ENCODE measurements at regions not wholly inside any gene's neighbourhood (a gene's known extent, or its start where the extent isn't known, plus 50 kb on each side); places are given as distances from the start of the nearest gene placed in this dataset.
"Not testable (repeated sequence)": the region's sequence is repeated elsewhere in the genome, so short reads cannot be mapped to it uniquely, and the experiment has no call there.

DNA sequence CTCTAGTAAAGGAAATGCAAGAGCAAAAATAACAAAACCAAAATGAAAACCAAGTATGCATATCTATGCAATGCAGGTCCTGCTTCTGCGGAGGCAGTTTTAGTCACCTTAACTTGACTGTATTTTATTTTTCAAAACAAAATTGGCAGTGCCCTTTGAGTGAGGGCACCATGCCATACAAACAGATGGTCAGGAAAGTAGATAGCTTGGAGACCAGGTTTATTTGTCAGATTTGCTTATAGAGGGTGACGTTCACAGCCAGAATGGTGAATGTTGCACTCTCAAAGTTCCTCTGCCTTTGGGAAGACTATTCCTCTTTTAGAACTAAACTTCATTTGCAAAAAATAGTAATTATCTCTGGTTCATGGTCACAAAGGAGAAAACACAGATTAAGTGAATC, 801.9 kb downstream of the ANKRD7 start:
- Histone ChIP-seq H3K36me3 (no peaks in the 10 kb centered on the region), H3K4me1 (ENCODE audit: control insufficient read depth in 1 of 2, insufficient read depth in 1 of 2, low read depth in 1 of 2, low read length in 1 of 2) (no peaks in the 10 kb centered on the region)

DNA sequence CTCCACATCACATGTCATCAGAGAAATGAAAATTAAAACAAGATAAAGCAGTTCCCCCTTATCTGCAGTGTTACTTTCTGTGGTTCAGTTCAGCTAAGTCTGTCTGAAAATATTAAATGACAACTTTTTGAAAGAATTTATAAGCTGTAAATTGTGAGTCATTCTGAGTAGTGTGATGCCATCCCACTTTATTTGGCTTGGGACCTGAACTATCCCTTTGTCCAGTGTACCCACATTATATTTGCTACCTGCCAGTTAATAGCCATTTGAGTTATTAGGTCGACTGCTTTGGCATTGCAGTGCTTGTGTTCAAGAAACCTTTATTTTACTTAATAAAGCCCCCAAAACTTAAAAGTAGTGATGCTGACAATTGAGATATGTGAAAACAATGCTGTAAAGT, 804.2 kb downstream of the ANKRD7 start:
- H3K27me3 ChIP-seq, result no peaks in the 10 kb centered on the region
- no peaks in the 10 kb centered on the region for H3K4me1 ChIP-seq (ENCODE audit: control insufficient read depth in 1 of 2, insufficient read depth in 1 of 2, low read depth in 1 of 2, low read length in 1 of 2)
- H3K27ac ChIP-seq, result no peak overlapping the region
- TF ChIP-seq, protein P1, sequence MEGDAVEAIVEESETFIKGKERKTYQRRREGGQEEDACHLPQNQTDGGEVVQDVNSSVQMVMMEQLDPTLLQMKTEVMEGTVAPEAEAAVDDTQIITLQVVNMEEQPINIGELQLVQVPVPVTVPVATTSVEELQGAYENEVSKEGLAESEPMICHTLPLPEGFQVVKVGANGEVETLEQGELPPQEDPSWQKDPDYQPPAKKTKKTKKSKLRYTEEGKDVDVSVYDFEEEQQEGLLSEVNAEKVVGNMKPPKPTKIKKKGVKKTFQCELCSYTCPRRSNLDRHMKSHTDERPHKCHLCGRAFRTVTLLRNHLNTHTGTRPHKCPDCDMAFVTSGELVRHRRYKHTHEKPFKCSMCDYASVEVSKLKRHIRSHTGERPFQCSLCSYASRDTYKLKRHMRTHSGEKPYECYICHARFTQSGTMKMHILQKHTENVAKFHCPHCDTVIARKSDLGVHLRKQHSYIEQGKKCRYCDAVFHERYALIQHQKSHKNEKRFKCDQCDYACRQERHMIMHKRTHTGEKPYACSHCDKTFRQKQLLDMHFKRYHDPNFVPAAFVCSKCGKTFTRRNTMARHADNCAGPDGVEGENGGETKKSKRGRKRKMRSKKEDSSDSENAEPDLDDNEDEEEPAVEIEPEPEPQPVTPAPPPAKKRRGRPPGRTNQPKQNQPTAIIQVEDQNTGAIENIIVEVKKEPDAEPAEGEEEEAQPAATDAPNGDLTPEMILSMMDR (IDR thresholded peaks at IDR 0.05), result no peak
- H3K9me3 ChIP-seq, result no peaks in the 10 kb centered on the region
- no peak overlapping the region for H3K4me3 ChIP-seq (ENCODE audit: low read depth in 1 of 2, low read length in 1 of 2)
- no peaks in the 10 kb centered on the region for H3K36me3 ChIP-seq

More for the DNA sequence above, 801.9 kb downstream of the ANKRD7 start:
- no peak overlapping the region for H3K27ac ChIP-seq
- TF ChIP-seq, protein P1 (IDR thresholded peaks at IDR 0.05), result no peak
- no peaks in the 10 kb centered on the region for H3K9me3 ChIP-seq
- H3K4me3 ChIP-seq (ENCODE audit: low read depth in 1 of 2, low read length in 1 of 2), result no peak overlapping the region
- H3K27me3 ChIP-seq, result no peaks in the 10 kb centered on the region

DNA sequence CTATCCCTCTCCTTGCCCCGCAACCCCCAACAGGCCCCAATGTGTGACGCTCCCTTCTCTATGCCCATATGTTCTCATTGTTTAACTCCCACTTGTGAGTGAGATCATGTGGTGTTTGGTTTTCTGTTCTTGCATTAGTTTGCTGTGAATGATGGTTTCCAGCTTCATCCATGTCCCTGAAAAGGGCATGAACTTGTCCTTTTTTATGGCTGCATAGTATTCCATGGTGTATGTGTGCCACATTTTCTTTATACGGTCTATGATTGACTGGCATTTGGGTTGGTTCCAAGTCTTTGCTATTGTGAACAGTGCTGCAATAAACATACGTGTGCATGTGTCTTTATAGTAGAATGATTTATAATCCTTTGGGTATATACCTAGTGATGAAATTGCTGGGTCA, 807.6 kb downstream of the ANKRD7 start:
- H3K9me3 ChIP-seq; H3K36me3 ChIP-seq; H3K27ac ChIP-seq; H3K27me3 ChIP-seq; H3K4me1 ChIP-seq (ENCODE audit: control insufficient read depth in 1 of 2, insufficient read depth in 1 of 2, low read depth in 1 of 2, low read length in 1 of 2); H3K4me3 ChIP-seq (ENCODE audit: low read depth in 1 of 2, low read length in 1 of 2): not testable (repeated sequence)

DNA sequence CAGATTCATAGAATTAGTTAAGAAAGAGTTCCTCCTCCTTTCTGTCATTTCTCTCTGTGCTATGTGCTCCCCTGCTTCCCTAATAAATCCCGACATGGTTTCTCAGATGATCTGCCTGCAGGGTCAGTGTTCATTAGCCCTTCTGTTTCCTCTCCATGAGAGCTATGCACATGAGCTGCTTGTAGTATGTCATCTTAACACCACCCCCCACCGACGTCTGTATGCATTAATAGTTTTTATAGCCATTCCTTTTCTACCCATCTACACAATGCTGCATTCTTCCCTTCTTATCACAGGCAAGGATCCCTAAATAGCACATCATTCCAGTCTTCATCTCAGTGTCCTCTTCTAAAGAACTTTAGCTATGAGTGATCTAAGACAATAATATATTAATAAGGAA, 809.1 kb downstream of the ANKRD7 start:
- H3K9me3 ChIP-seq, result no peaks in the 10 kb centered on the region
- H3K4me1 ChIP-seq (ENCODE audit: control insufficient read depth in 1 of 2, insufficient read depth in 1 of 2, low read depth in 1 of 2, low read length in 1 of 2), result no peaks in the 10 kb centered on the region
- no peaks in the 10 kb centered on the region for H3K36me3 ChIP-seq
- H3K27ac ChIP-seq, result no peak overlapping the region
- H3K27me3 ChIP-seq, result no peaks in the 10 kb centered on the region
- no peak overlapping the region for H3K4me3 ChIP-seq (ENCODE audit: low read depth in 1 of 2, low read length in 1 of 2)
- TF ChIP-seq, protein P1 (IDR thresholded peaks at IDR 0.05), result no peak

DNA sequence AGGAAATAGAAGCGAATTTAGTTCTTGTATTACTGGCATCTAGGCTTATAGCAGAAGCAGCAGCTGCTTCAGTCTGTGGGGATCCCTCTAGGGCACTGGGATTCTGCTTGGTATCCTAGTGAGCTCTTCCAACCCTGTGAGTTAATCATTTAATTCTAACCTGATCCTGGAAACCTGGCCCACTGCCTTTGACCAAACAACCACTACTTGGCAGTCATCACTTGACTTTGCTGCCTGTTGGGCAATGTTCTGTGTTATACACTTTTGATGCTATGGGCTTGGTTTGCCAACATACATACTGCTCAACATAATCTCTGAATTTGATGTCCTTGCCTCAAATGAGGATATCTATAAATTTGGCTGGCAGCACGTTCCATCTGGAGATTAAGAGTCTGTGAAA, 813.4 kb downstream of the ANKRD7 start:
- Histone ChIP-seq H3K36me3 (no peaks in the 10 kb centered on the region), H3K27ac (no peak overlapping the region), H3K4me3 (ENCODE audit: low read depth in 1 of 2, low read length in 1 of 2) (no peak overlapping the region), H3K4me1 (ENCODE audit: control insufficient read depth in 1 of 2, insufficient read depth in 1 of 2, low read depth in 1 of 2, low read length in 1 of 2) (no peaks in the 10 kb centered on the region), H3K9me3 (no peaks in the 10 kb centered on the region), H3K27me3 (no peaks in the 10 kb centered on the region)
- TF ChIP-seq, protein P1 (IDR thresholded peaks at IDR 0.05), result no peak

DNA sequence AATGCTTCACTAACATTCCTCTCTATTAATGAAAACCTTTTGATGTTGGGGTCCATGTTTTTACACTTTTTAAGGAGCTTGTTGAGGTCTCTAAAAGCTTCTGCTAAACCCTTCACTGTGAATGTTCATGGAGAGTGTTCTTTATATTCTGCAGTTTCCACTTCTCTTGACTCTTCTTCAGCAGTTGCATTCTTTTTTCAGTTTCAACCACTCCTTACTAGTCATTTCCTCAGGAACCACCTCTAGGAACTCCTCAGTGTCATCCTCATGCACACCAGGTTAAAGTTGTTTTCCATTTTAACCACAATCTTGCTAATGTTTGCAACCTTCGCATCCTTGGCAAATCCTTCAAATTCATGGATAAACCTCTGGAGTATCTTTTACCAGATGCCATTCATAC, 821.6 kb downstream of the ANKRD7 start:
- Histone ChIP-seq H3K9me3 (no peaks in the 10 kb centered on the region), H3K27me3 (no peaks in the 10 kb centered on the region), H3K4me1 (ENCODE audit: control insufficient read depth in 1 of 2, insufficient read depth in 1 of 2, low read depth in 1 of 2, low read length in 1 of 2) (no peaks in the 10 kb centered on the region), H3K4me3 (ENCODE audit: low read depth in 1 of 2, low read length in 1 of 2) (no peak overlapping the region), H3K27ac (no peak overlapping the region), H3K36me3 (no peaks in the 10 kb centered on the region)
- TF ChIP-seq, protein P1 (IDR thresholded peaks at IDR 0.05), result no peak

Measured in neutrophil (primary cell).